NT2/D1 (cell line): ENCODE measurements at regions not wholly inside any gene's neighbourhood (a gene's known extent, or its start where the extent isn't known, plus 50 kb on each side); places are given as distances from the start of the nearest gene placed in this dataset.

ENCODE experiments used
- SUZ12 ChIP-seq: IDR thresholded peaks from 2 replicates; pipeline ENCODE4 v1.6.1; 2011; ENCODE audit not compliant: insufficient read length, insufficient read depth; ENCODE audit errors: extremely low read depth
- YY1 ChIP-seq: IDR thresholded peaks from 2 replicates; pipeline ENCODE4 v1.6.1; 2011; ENCODE audit not compliant: insufficient read length, insufficient read depth
- ZNF274 ChIP-seq: IDR thresholded peaks from 2 replicates; pipeline ENCODE4 v1.6.1; 2011; ENCODE audit warnings: mild to moderate bottlenecking, low read depth, low read length

DNA sequence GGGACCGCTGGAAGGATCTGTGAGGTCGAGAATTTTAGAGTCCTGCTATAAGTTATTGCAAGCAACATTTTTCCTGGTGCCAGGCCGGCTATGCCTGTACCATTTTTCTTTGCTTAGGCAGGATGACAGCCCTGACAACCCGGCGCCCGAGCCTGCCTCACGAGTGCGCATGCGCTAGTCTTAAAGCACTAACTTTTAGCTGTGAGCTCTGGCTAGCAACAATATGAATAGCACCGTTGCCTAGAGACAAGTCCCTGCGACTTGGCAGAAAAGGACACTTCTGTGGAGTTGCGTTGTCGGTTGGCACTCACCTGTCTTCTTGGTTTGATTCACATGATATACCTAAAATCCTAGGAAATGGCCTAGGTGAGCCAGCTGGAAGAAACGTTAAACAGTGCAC, 663.4 kb upstream of the TSPY4 start:
- no peak for TF ChIP-seq SUZ12
- TF ChIP-seq YY1 = no peak
- TF ChIP-seq ZNF274 = no peak
